Neural crest cell (in vitro differentiated cells): ENCODE measurements at regions not wholly inside any gene's neighbourhood (a gene's known extent, or its start where the extent isn't known, plus 50 kb on each side); places are given as distances from the start of the nearest gene placed in this dataset.
A peak's percentile ranks its signal among the peaks of the same experiment; 100 is the strongest.

Experiments used
- DNase-seq: peaks from one replicate; pipeline ENCODE4 v3.0.0; 2021; ENCODE audit warnings: low read depth, mixed read lengths, low spot score
- H3K27ac Mint-ChIP-seq: one replicate; pipeline ENCODE4 v1.8.0; 2021; ENCODE audit warnings: mild to moderate bottlenecking, mixed read lengths; ENCODE audit not compliant: unreplicated experiment
- H3K27me3 Mint-ChIP-seq: 2 replicates; pipeline ENCODE4 v1.8.0; 2021; ENCODE audit warnings: low read depth, mild to moderate bottlenecking, mixed read lengths
- H3K36me3 Mint-ChIP-seq: 2 replicates; pipeline ENCODE4 v1.8.0; 2021; ENCODE audit warnings: low read depth, mild to moderate bottlenecking, mixed read lengths
- H3K4me1 Mint-ChIP-seq: 2 replicates; pipeline ENCODE4 v1.8.0; 2021; ENCODE audit warnings: mixed read lengths
- H3K4me3 Mint-ChIP-seq: one replicate; pipeline ENCODE4 v1.8.0; 2021; ENCODE audit warnings: mild to moderate bottlenecking, mixed read lengths
- H3K9me3 Mint-ChIP-seq: 2 replicates; pipeline ENCODE4 v1.8.0; 2021; ENCODE audit warnings: mixed read lengths
- CTCF ChIP-seq: fragments of 200-600 bp; sonication (generic); conservative IDR thresholded peaks from 2 replicates; pipeline ENCODE4 v1.5.0; 2021; ENCODE audit warnings: antibody characterized with exemption, mild to moderate bottlenecking

- TF ChIP-seq CTCF, result no peak
- Mint-ChIP-seq H3K4me1 (no peaks in the 10 kb centered on the region), H3K36me3 (no peaks in the 10 kb centered on the region), H3K9me3 (no peaks in the 10 kb centered on the region), H3K27me3 (no peaks in the 10 kb centered on the region), H3K27ac (no peak overlapping the region), H3K4me3 (no peak overlapping the region)
- no peak for DNase-seq
Observed at GRCh38 chr2:7953195-7953594, 728.7 kb upstream of the ID2 start.

- no peak for DNase-seq
- Mint-ChIP-seq H3K4me3 (no peak overlapping the region), H3K36me3 (no peaks in the 10 kb centered on the region), H3K27ac (no peak overlapping the region), H3K9me3 (no peaks in the 10 kb centered on the region), H3K4me1 (no peaks in the 10 kb centered on the region), H3K27me3 (no peaks in the 10 kb centered on the region)
- no peak for TF ChIP-seq CTCF
Observed at GRCh38 chr2:7954234-7954633, 727.6 kb upstream of the ID2 start.

GRCh38 chr2:7956126-7956689, 725.6 kb upstream of the ID2 start:
- Mint-ChIP-seq H3K4me3 (no peak overlapping the region), H3K36me3 (no peaks in the 10 kb centered on the region), H3K4me1 (no peaks in the 10 kb centered on the region), H3K9me3 (no peaks in the 10 kb centered on the region), H3K27me3 (no peaks in the 10 kb centered on the region), H3K27ac (no peak overlapping the region)
- TF ChIP-seq CTCF, result no peak
- no peak for DNase-seq

- no peak for TF ChIP-seq CTCF
- no peaks in the 10 kb centered on the region for H3K27me3 Mint-ChIP-seq
- no peaks in the 10 kb centered on the region for H3K36me3 Mint-ChIP-seq
- no peaks in the 10 kb centered on the region for H3K9me3 Mint-ChIP-seq
- no peak for DNase-seq
- no peak overlapping the region for H3K27ac Mint-ChIP-seq
- no peaks in the 10 kb centered on the region for H3K4me1 Mint-ChIP-seq
- no peak overlapping the region for H3K4me3 Mint-ChIP-seq
Observed at GRCh38 chr2:7961550-7961949, 720.3 kb upstream of the ID2 start.

- H3K36me3 Mint-ChIP-seq, result no peaks in the 10 kb centered on the region
- no peaks in the 10 kb centered on the region for H3K4me1 Mint-ChIP-seq
- no peak for DNase-seq
- peak overlapping the region; percentile 14 for H3K27ac Mint-ChIP-seq
- no peak overlapping the region for H3K4me3 Mint-ChIP-seq
- TF ChIP-seq CTCF, result no peak
- H3K27me3 Mint-ChIP-seq, result no peaks in the 10 kb centered on the region
- no peaks in the 10 kb centered on the region for H3K9me3 Mint-ChIP-seq
Observed at GRCh38 chr2:7962161-7962560, 719.7 kb upstream of the ID2 start.

GRCh38 chr2:7963787-7964186, 718.1 kb upstream of the ID2 start:
- no peaks in the 10 kb centered on the region for H3K36me3 Mint-ChIP-seq
- no peaks in the 10 kb centered on the region for H3K9me3 Mint-ChIP-seq
- no peaks in the 10 kb centered on the region for H3K4me1 Mint-ChIP-seq
- DNase-seq, result no peak
- no peak overlapping the region for H3K27ac Mint-ChIP-seq
- no peak for TF ChIP-seq CTCF
- H3K27me3 Mint-ChIP-seq, result no peaks in the 10 kb centered on the region
- no peak overlapping the region for H3K4me3 Mint-ChIP-seq
